ENCODE measurements at regions not wholly inside any gene's neighbourhood (a gene's known extent, or its start where the extent isn't known, plus 50 kb on each side); places are given as distances from the start of the nearest gene placed in this dataset.

DNA sequence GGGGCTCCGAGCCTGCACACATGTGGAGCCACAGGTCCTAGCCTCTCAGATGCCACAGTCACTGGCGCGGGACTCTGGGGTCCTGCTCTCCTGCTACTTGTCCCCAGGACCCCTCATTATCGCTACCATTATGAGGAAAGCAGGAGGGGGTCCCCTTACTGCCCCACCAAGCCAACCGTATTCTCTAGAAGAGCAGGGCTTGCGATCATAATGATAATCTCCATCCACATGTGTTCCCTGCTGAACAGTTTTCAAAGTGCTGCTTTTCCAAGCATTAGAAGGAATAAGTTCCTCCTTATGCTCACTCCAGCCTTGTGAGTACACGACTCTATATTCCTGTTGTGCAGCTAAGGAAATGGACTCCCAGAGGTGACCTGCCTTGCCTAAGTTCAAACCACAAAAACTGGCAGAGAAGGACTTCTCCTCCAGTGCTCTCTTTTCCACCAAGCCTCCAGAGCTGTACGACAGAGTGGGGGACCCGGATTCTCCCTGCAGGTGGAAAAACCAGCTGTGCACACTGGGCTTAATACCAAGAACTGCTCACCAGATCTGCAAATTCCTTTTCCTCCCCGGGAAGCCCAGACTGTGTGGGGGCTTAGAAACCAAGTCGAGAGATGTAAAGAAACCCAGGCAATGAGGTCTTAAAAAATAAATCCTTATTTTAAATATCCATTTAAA lies 92.8 kb upstream of the DRD2 start:
- Mint-ChIP-seq H3K27me3 (ENCODE audit: low read depth in 3 of 3) (peaks cover 0 to 14% (median 4%) of the 10 kb centered on the region in 3 donors), H3K9me3 (no peaks in the 10 kb centered on the region), H3K4me3 (no peak overlapping the region), H3K27ac (no peak overlapping the region), H3K36me3 (no peaks in the 10 kb centered on the region), H3K4me1 (no peaks in the 10 kb centered on the region)
- Histone ChIP-seq H3K27me3 (ENCODE audit: control insufficient read depth in 2 of 2, insufficient read depth in 2 of 2, low read length in 2 of 2) (peaks cover 0 to 5% of the 10 kb centered on the region in 2 donors), H3K79me2 (ENCODE audit: insufficient read depth, low read length) (no peaks in the 10 kb centered on the region), H3K4me2 (replicated peaks; ENCODE audit: extremely low read depth, low read length, poor library complexity, severe bottlenecking) (no peak overlapping the region), H3K4me1 (ENCODE audit: control insufficient read depth in 1 of 2, insufficient read depth in 2 of 2, low read length in 2 of 2) (no peaks in the 10 kb centered on the region), H3K27ac (ENCODE audit: low read depth in 1 of 2, low read length in 2 of 2) (no peak overlapping the region), H4K20me1 (ENCODE audit: insufficient read depth, low read length) (no peaks in the 10 kb centered on the region), H3K36me3 (replicated peaks in 1 of 2; ENCODE audit: control insufficient read depth in 1 of 2, insufficient read depth in 2 of 2, low read length in 2 of 2) (no peaks in the 10 kb centered on the region), H2AFZ (ENCODE audit: insufficient read depth, low read depth, low read length, poor library complexity, severe bottlenecking) (no peak overlapping the region), H3K9ac (ENCODE audit: insufficient read depth, low read length, poor library complexity, severe bottlenecking) (no peak overlapping the region), H3K9me3 (replicated peaks in 1 of 2; ENCODE audit: control insufficient read depth in 1 of 2, insufficient read depth in 1 of 2, low read length in 2 of 2) (no peaks in the 10 kb centered on the region), H3K4me3 (replicated peaks in 1 of 3; ENCODE audit: low read depth in 2 of 3, low read length in 3 of 3) (no peak overlapping the region)
- TF ChIP-seq, protein P1, sequence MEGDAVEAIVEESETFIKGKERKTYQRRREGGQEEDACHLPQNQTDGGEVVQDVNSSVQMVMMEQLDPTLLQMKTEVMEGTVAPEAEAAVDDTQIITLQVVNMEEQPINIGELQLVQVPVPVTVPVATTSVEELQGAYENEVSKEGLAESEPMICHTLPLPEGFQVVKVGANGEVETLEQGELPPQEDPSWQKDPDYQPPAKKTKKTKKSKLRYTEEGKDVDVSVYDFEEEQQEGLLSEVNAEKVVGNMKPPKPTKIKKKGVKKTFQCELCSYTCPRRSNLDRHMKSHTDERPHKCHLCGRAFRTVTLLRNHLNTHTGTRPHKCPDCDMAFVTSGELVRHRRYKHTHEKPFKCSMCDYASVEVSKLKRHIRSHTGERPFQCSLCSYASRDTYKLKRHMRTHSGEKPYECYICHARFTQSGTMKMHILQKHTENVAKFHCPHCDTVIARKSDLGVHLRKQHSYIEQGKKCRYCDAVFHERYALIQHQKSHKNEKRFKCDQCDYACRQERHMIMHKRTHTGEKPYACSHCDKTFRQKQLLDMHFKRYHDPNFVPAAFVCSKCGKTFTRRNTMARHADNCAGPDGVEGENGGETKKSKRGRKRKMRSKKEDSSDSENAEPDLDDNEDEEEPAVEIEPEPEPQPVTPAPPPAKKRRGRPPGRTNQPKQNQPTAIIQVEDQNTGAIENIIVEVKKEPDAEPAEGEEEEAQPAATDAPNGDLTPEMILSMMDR (IDR thresholded peaks at IDR 0.05): no peak
- DNase-seq: no peak
- intact Hi-C loops (cut with micrococcal nuclease): no loop called here
- WGBS (ENCODE audit: insufficient coverage): 83% methylated on average over 5 of the region's 11 CpGs

DNA sequence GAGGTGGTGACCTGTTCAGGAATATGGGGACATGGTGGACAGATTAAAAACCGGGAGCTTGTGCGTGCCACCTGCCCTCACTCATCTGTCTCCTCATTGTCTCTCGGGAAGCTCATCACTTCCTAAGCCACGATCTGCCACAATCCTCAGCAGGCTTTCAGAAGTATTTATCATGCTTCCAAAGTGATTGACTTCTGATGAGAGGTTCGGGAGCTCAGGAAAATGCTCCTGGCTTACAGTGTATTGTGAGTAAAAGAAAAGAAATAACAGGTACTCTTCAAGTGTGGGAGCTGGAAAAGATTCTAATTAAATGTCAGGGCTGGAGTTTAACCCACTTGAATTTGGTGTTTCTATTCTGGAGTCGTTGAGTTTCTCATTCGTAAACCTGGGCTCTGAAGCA lies 91.9 kb upstream of the DRD2 start:
- no peak overlapping the region for H3K27ac ChIP-seq (ENCODE audit: low read depth in 1 of 2, low read length in 2 of 2)
- H3K4me2 ChIP-seq (replicated peaks; ENCODE audit: extremely low read depth, low read length, poor library complexity, severe bottlenecking): no peak overlapping the region
- intact Hi-C loops (cut with micrococcal nuclease): no loop called here
- no peaks in the 10 kb centered on the region for H3K9me3 Mint-ChIP-seq
- no CpG with 5 or more reads among the region's 7 CpGs for WGBS (ENCODE audit: insufficient coverage)
- H3K79me2 ChIP-seq (ENCODE audit: insufficient read depth, low read length): no peaks in the 10 kb centered on the region
- peaks cover 0 to 14% (median 4%) of the 10 kb centered on the region in 3 donors for H3K27me3 Mint-ChIP-seq (ENCODE audit: low read depth in 3 of 3)
- H3K4me1 ChIP-seq (ENCODE audit: control insufficient read depth in 1 of 2, insufficient read depth in 2 of 2, low read length in 2 of 2): no peaks in the 10 kb centered on the region
- no peak overlapping the region for H3K4me3 Mint-ChIP-seq
- no peak overlapping the region for H3K4me3 ChIP-seq (replicated peaks in 1 of 3; ENCODE audit: low read depth in 2 of 3, low read length in 3 of 3)
- H3K9me3 ChIP-seq (replicated peaks in 1 of 2; ENCODE audit: control insufficient read depth in 1 of 2, insufficient read depth in 1 of 2, low read length in 2 of 2): no peaks in the 10 kb centered on the region
- no peaks in the 10 kb centered on the region for H3K36me3 ChIP-seq (replicated peaks in 1 of 2; ENCODE audit: control insufficient read depth in 1 of 2, insufficient read depth in 2 of 2, low read length in 2 of 2)
- H2AFZ ChIP-seq (ENCODE audit: insufficient read depth, low read depth, low read length, poor library complexity, severe bottlenecking): no peak overlapping the region
- H3K27ac Mint-ChIP-seq: no peak overlapping the region
- no peaks in the 10 kb centered on the region for H4K20me1 ChIP-seq (ENCODE audit: insufficient read depth, low read length)
- no peak overlapping the region for H3K9ac ChIP-seq (ENCODE audit: insufficient read depth, low read length, poor library complexity, severe bottlenecking)
- TF ChIP-seq, protein P1 (IDR thresholded peaks at IDR 0.05): no peak
- H3K36me3 Mint-ChIP-seq: no peaks in the 10 kb centered on the region
- peaks cover 0 to 5% of the 10 kb centered on the region in 2 donors for H3K27me3 ChIP-seq (ENCODE audit: control insufficient read depth in 2 of 2, insufficient read depth in 2 of 2, low read length in 2 of 2)
- no peaks in the 10 kb centered on the region for H3K4me1 Mint-ChIP-seq
- no peak for DNase-seq
